GM18951 (cell line): ENCODE measurements at regions not wholly inside any gene's neighbourhood (a gene's known extent, or its start where the extent isn't known, plus 50 kb on each side); places are given as distances from the start of the nearest gene placed in this dataset.

Experiments
- POLR2A ChIP-seq: IDR thresholded peaks from 4 replicates; pipeline ENCODE4 v1.6.1; 2011; ENCODE audit warnings: mild to moderate bottlenecking; ENCODE audit not compliant: insufficient read length, insufficient read depth; ENCODE audit errors: extremely low read depth
- in situ Hi-C: fragments of 300-500 bp; cut with MboI; formaldehyde crosslinking; loops from one replicate; pipeline ENCODE4 v1.12.0; 2022; ENCODE audit warnings: low sequenced_read_pairs, mixed read lengths, inconsistent platforms; ENCODE audit not compliant: unreplicated experiment

DNA sequence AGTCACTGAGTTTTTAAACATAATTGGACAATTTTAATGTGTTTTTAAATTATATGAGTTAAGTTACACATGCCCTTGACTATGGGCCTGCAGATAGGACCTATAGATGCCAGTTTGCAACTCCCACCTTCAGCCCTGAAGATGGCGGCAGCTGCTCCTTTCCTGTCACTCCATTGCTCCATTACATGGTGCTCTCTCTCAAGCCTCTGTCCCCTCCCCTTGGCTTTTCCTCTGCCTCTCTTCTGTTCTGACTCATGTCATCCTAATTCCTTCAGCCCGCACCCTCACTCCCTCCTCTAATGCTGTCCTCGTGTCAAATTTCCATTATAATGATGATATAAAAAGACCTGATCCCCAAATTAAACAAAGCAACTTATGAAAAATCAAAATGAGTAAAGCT, 133.7 kb upstream of the HNRNPA3 start:
- in situ Hi-C loops = no loop called here
- TF ChIP-seq POLR2A = no peak

DNA sequence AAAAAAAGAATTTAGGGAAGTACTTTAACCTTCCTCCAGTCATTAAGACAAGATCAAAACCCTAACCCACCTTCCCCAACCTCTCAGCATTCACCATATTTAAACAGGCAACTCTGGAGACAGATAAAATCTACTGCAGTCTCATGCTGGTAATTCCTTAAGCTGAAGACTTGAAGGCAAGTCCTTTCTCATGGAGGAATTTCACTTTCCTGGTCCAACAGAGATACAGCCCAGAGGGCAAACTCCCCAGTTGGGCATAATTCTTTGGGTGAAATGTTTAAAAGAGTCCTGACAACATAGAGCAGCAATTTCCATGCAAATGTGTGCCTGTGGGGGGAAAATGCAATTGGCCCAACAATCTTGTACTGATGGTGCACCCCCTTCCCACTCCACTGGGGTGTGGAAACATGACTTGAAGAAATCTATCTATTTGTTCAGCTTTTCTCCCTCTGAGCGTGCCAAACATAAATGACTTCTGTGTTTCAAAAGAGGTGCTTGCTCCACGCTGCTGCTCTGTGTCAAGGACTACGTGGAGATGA, 131.8 kb upstream of the HNRNPA3 start:
- in situ Hi-C loops = no loop called here
- TF ChIP-seq POLR2A = no peak

- in situ Hi-C loops = no loop called here
- TF ChIP-seq POLR2A = no peak
Observed at GRCh38 chr2:177084607-177085006, 128.0 kb upstream of the HNRNPA3 start.

- in situ Hi-C loops = no loop called here
- no peak for TF ChIP-seq POLR2A
Observed at GRCh38 chr2:177088529-177088928, 124.1 kb upstream of the HNRNPA3 start.

DNA sequence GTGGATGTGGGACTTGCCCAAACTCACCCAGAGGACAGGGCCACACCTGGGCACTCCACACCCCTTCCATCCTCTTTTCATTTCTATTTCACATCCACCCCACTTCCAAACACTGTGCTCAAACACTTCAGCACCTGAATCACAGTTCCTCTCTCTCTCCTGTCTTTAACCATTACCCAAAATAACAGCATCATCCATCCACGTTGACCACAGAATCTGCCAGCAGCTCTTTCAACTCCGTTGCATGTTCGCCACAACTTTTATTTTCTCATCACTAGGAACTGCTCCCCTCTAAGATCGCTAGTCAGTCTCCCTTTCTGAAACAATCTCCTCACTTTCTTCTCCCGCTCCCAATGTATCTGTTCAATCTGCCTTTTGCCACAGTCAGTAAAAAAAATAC, 121.6 kb upstream of the HNRNPA3 start:
- in situ Hi-C loops = no loop called here
- no peak for TF ChIP-seq POLR2A

DNA sequence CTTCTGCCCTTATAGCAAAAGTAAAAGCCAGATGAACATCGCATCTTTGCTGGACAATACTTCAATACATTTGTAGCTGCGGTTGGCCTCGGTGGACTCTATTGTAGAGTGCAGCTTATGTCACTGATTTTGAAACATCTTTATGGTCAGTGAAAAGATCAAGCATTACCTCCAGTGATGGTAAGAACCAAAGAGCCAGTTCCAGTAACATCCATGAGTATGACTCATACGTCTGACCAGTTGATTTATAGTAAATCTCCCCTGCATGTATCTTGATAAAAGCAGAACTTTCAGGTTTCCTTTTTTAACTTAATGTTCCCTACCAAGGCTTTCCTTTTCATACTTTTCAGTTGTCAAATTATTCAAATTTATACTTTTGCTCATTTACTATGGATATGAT, 119.2 kb upstream of the HNRNPA3 start:
- in situ Hi-C loops = no loop called here
- no peak for TF ChIP-seq POLR2A

- no peak for TF ChIP-seq POLR2A
- in situ Hi-C loops = no loop called here
Observed at GRCh38 chr2:177098001-177098613, 114.5 kb upstream of the HNRNPA3 start.

DNA sequence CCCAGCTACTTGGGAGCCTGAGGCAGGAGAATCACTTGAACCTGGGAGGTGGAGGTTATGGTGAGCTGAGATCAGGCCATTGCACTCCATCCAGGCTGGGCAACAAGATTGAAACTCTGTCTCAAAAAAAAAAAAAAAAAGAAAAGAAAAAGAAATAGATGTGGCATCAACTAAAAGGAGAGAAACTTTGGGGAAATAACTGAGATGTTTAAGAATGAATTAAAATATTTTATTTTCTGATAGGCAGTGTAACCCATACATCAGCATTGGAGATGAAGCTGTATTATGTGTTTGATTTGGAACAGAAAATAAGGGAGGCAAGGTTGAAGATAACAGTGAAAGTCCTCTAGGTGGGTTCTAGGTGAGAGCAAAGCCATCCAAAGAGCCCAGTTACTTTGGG, 110.7 kb upstream of the HNRNPA3 start:
- in situ Hi-C loops = no loop called here
- TF ChIP-seq POLR2A = no peak

DNA sequence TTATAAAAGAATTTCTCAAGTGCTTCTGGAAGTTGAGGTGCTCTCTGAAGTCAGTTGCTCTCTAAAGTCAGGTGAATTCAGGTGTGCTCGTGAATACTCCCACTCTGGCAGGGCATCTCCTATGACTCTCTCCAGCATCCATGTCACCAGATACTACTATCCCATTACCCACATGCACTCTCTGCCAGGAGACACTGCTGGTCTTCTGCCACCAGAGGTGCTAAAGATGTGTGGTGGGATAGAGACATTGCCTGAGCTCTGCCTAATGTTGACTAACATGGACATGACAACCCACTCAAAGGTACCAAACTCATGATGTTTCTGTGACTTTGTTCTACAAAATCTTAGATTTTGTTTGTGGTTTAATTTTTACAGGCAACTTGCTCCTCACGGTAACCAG, 106.4 kb upstream of the HNRNPA3 start:
- no peak for TF ChIP-seq POLR2A

DNA sequence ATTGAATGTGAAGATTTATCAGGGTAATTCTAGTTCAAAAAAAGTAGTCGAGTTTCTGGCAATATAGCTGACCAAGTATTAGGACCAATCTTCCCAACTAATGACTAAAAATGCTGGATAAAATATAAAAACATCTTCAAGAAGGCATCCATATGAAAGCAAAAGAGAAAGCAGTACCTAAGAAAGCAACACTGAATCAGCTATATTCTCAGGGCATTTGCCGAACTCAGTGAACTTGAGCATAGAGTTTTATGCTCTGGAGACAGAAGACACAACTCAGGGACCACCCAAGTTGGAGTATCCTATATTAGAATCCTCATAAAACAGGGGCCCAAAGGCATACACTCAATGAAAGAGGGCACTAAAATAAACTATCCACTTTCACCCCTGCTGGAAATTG, 103.7 kb upstream of the HNRNPA3 start:
- in situ Hi-C loops = no loop called here
- TF ChIP-seq POLR2A = no peak

More for the DNA sequence above, 106.4 kb upstream of the HNRNPA3 start:
- in situ Hi-C loops = no loop called here

GRCh38 chr2:177114712-177115111, 97.9 kb upstream of the HNRNPA3 start:
- in situ Hi-C loops = no loop called here
- TF ChIP-seq POLR2A = no peak

GRCh38 chr2:177117755-177118154, 94.8 kb upstream of the HNRNPA3 start:
- in situ Hi-C loops = no loop called here
- no peak for TF ChIP-seq POLR2A

DNA sequence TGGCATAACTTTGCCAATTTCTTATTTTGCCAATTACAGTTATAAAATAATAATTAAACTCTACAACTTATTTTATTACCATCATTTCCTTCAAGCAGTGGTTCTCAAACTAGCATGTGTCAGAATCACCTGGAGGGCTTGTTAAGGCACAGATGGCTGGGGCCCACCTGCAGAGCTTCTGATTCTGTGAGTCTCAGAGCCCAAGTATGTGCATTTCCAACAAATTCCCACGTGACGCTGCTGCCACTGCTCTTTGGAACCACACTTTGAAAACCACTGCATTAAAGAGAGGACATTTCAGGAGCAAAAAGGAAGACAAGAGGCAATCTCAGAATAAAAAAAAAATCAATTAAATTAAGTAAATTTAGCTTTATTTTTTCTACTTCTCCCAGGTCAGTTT, 94.0 kb upstream of the HNRNPA3 start:
- in situ Hi-C loops = no loop called here
- no peak for TF ChIP-seq POLR2A

GRCh38 chr2:177119099-177119498, 93.5 kb upstream of the HNRNPA3 start:
- no peak for TF ChIP-seq POLR2A
- in situ Hi-C loops = no loop called here

DNA sequence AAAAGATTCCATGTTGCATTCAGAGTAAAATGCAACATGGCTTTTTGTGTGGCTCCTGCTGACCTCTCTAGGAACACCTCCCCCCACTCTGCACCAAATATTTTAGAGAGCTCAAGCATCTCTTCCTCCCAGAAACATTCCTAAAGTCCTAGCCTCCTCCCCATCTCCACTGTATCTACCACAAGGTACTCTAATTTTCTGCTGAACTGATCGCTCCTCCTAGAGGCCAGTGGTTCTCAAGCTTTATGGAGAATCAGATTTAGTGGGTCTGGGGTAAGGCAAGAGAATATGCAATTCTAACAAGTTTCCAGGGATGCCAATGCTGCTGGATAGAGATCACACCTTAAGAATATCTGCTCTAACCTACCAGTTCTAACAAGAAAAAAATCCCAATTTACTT, 89.5 kb upstream of the HNRNPA3 start:
- TF ChIP-seq POLR2A = no peak
- in situ Hi-C loops = no loop called here
